ENCODE measurements at regions not wholly inside any gene's neighbourhood (a gene's known extent, or its start where the extent isn't known, plus 50 kb on each side); places are given as distances from the start of the nearest gene placed in this dataset.

GRCh38 chr4:124869961-124870495 lies 157.5 kb upstream of the ANKRD50 start:
- TF ChIP-seq POLR2A (IDR thresholded peaks at IDR 0.05), result no peak
- no peak for TF ChIP-seq CTCF (IDR thresholded peaks at IDR 0.05)
- intact Hi-C loops (cut with DNase I; ENCODE audit: low total_unique reads), result no loop called here
- Histone ChIP-seq H3K4me1 (no peaks in the 10 kb centered on the region), H3K4me3 (no peak overlapping the region), H3K27me3 (no peaks in the 10 kb centered on the region), H3K27ac (no peak overlapping the region), H3K36me3 (ENCODE audit: low read depth, missing control alignments) (no peaks in the 10 kb centered on the region), H3K9me3 (no peaks in the 10 kb centered on the region)
- DNase-seq, result no peak
- 79 to 84% methylated on average over 6 of the region's 6 CpGs for WGBS, 2 donors

GRCh38 chr4:124868495-124868894 lies 156.0 kb upstream of the ANKRD50 start:
- no peak for TF ChIP-seq POLR2A (IDR thresholded peaks at IDR 0.05)
- no peak for TF ChIP-seq CTCF (IDR thresholded peaks at IDR 0.05)
- H3K27ac ChIP-seq, result no peak overlapping the region
- DNase-seq, result no peak
- H3K4me1 ChIP-seq, result no peaks in the 10 kb centered on the region
- H3K27me3 ChIP-seq, result no peaks in the 10 kb centered on the region
- no peaks in the 10 kb centered on the region for H3K9me3 ChIP-seq
- H3K36me3 ChIP-seq (ENCODE audit: low read depth, missing control alignments), result no peaks in the 10 kb centered on the region
- H3K4me3 ChIP-seq, result no peak overlapping the region
- 60 to 67% methylated on average over 2 of the region's 2 CpGs for WGBS, 2 donors
- intact Hi-C loops (cut with DNase I; ENCODE audit: low total_unique reads), result no loop called here

- no peaks in the 10 kb centered on the region for H3K36me3 ChIP-seq (ENCODE audit: low read depth, missing control alignments)
- no peak for DNase-seq
- intact Hi-C loops (cut with DNase I; ENCODE audit: low total_unique reads), result no loop called here
- H3K9me3 ChIP-seq, result no peaks in the 10 kb centered on the region
- no peaks in the 10 kb centered on the region for H3K27me3 ChIP-seq
- no peak overlapping the region for H3K4me3 ChIP-seq
- TF ChIP-seq CTCF (IDR thresholded peaks at IDR 0.05), result no peak
- TF ChIP-seq POLR2A (IDR thresholded peaks at IDR 0.05), result no peak
- H3K4me1 ChIP-seq, result no peaks in the 10 kb centered on the region
- 93 to 100% methylated on average over 1 of the region's 1 CpG for WGBS, 2 donors
- no peak overlapping the region for H3K27ac ChIP-seq
Measured at GRCh38 chr4:124867536-124867935, 155.0 kb upstream of the ANKRD50 start.

- 54 to 66% methylated on average over 1 of the region's 1 CpG for WGBS, 2 donors
- Histone ChIP-seq H3K4me1 (no peaks in the 10 kb centered on the region), H3K27me3 (no peaks in the 10 kb centered on the region), H3K27ac (no peak overlapping the region), H3K9me3 (no peaks in the 10 kb centered on the region), H3K36me3 (ENCODE audit: low read depth, missing control alignments) (no peaks in the 10 kb centered on the region), H3K4me3 (no peak overlapping the region)
- intact Hi-C loops (cut with DNase I; ENCODE audit: low total_unique reads), result no loop called here
- no peak for DNase-seq
- no peak for TF ChIP-seq CTCF (IDR thresholded peaks at IDR 0.05)
- no peak for TF ChIP-seq POLR2A (IDR thresholded peaks at IDR 0.05)
Measured at GRCh38 chr4:124866301-124866700, 153.8 kb upstream of the ANKRD50 start.

- H3K27ac ChIP-seq, result no peak overlapping the region
- no peak for TF ChIP-seq POLR2A (IDR thresholded peaks at IDR 0.05)
- TF ChIP-seq CTCF (IDR thresholded peaks at IDR 0.05), result no peak
- H3K9me3 ChIP-seq, result no peaks in the 10 kb centered on the region
- H3K4me1 ChIP-seq, result peaks cover 6% of the 10 kb centered on the region
- no peaks in the 10 kb centered on the region for H3K27me3 ChIP-seq
- whole genome bisulfite sequencing, 2 donors, result 80 to 89% methylated on average over 3 of the region's 3 CpGs
- DNase-seq, result no peak
- intact Hi-C loops (cut with DNase I; ENCODE audit: low total_unique reads), result no loop called here
- no peak overlapping the region for H3K4me3 ChIP-seq
- H3K36me3 ChIP-seq (ENCODE audit: low read depth, missing control alignments), result no peaks in the 10 kb centered on the region
Measured at GRCh38 chr4:124863040-124863545, 150.6 kb upstream of the ANKRD50 start.

Measured in testis (tissue), 2 donors.